Activated CD4-positive, alpha-beta T cell treated with anti-CD3 and anti-CD28 coated beads for 36 hours (primary cell): ENCODE measurements at regions not wholly inside any gene's neighbourhood (a gene's known extent, or its start where the extent isn't known, plus 50 kb on each side); places are given as distances from the start of the nearest gene placed in this dataset.
"Not testable (repeated sequence)": the region's sequence is repeated elsewhere in the genome, so short reads cannot be mapped to it uniquely, and the experiment has no call there.

Source experiments
- ATAC-seq: fragments of 200-7000 bp; cut with Tn5 transposase; one replicate; pipeline ENCODE4 v1.10.0; 2021; ENCODE audit warnings: mild to moderate bottlenecking, moderate library complexity
- CTCF ChIA-PET: fragments of 350-600 bp; sonication (Branson Sonifier 250); formaldehyde crosslinking; loops from one replicate; lab custom pipeline; 2021; ENCODE audit warnings: antibody characterized with exemption; lab: Charles Lee
- POLR2A ChIA-PET: fragments of 350-600 bp; sonication (Branson Sonifier 250); formaldehyde crosslinking; loops from one replicate; lab custom pipeline; 2021; ENCODE audit warnings: antibody characterized with exemption, inconsistent platforms; lab: Charles Lee
- DNase-seq: peaks from one replicate; pipeline ENCODE4 v3.0.0-alpha.2; 2020
- H3K27ac Mint-ChIP-seq: one replicate; pipeline ENCODE4 v1.8.0; 2021; ENCODE audit warnings: mixed read lengths
- H3K27me3 Mint-ChIP-seq: one replicate; pipeline ENCODE4 v1.8.0; 2021; ENCODE audit warnings: mixed read lengths
- H3K36me3 Mint-ChIP-seq: one replicate; pipeline ENCODE4 v1.8.0; 2021; ENCODE audit warnings: low read depth, mixed read lengths
- H3K4me1 Mint-ChIP-seq: one replicate; pipeline ENCODE4 v1.8.0; 2021; ENCODE audit warnings: mixed read lengths
- H3K4me3 Mint-ChIP-seq: one replicate; pipeline ENCODE4 v1.8.0; 2021; ENCODE audit warnings: mild to moderate bottlenecking, moderate library complexity, mixed read lengths
- H3K9me3 Mint-ChIP-seq: one replicate; pipeline ENCODE4 v1.8.0; 2021; ENCODE audit warnings: low read depth, mixed read lengths
- intact Hi-C, 2 experiments: fragments of 100-400 bp; cut with DNase I in 1 of 2; cut with micrococcal nuclease in 1 of 2; formaldehyde crosslinking; loops; one replicate each; pipeline versions ENCODE4 v1.14.2 to v1.15.1; 2022 to 2024; cut with DNase I, micrococcal nuclease

- no peaks in the 10 kb centered on the region for H3K27me3 Mint-ChIP-seq
- DNase-seq = no peak
- no peak for ATAC-seq
- no peaks in the 10 kb centered on the region for H3K36me3 Mint-ChIP-seq
- peaks cover 16% of the 10 kb centered on the region for H3K9me3 Mint-ChIP-seq
- H3K27ac Mint-ChIP-seq = no peak overlapping the region
- H3K4me3 Mint-ChIP-seq = no peak overlapping the region
- no peaks in the 10 kb centered on the region for H3K4me1 Mint-ChIP-seq
- intact Hi-C loops = no loop called here
- ChIA-PET POLR2A (no interaction called here), CTCF (no interaction called here)
Measured at GRCh38 chr19:23554548-23554947, 132.5 kb downstream of the ZNF675 start.

DNA sequence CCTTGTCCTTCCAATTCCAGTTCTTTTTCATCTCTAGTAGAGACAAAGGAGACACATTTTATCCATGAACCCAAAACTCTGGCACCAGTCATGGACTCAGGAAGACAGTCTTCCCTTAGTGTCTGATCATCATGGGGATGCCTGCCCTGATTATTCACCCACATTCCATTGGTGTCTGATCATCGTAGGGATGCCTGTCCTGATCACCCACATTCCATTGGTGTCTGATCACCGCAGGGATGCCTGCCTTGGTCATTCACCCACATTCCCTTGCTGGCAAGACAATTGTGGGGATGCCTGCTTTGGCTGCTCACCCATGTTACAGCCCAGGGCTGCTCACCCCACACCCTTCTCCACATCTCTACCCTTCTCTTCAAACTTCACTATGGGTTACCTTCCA, 136.9 kb downstream of the ZNF675 start:
- ATAC-seq, H3K4me3 Mint-ChIP-seq, CTCF ChIA-PET, DNase-seq, intact Hi-C loops, H3K36me3 Mint-ChIP-seq, H3K27ac Mint-ChIP-seq, H3K4me1 Mint-ChIP-seq, POLR2A ChIA-PET, H3K27me3 Mint-ChIP-seq: not testable (repeated sequence)
- H3K9me3 Mint-ChIP-seq = peaks cover 11% of the 10 kb centered on the region

DNA sequence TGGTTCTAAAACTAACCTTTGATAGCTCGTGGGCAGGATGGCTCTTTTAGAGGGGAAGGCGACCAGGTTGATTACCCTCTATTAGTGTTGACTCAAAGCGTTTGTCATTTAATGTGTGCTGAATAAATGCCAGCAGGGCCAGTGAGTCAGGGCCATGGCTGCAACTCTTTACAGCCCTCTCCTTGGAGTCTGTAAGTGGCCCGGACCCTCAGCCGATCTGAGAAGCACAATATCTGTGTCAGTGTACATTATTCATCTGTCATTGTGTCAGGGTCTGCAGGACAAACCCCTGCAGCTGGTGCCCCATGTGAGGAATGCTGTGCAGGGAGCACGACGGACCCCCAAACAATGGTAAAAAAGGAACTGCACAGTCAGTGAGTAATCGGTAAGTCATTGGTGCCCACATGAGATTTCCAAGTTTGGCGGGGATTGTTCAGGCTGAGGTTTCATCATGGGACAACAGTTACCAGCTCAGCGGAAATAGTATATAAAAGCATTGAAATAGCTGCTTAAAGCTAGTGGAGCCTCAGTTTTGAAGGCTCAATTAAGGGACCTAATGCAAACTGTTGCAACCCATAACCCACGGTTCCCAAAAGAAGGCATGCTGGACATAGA, 139.1 kb downstream of the ZNF675 start:
- H3K27ac Mint-ChIP-seq = no peak overlapping the region
- POLR2A ChIA-PET = no interaction called here
- H3K4me1 Mint-ChIP-seq = no peaks in the 10 kb centered on the region
- ATAC-seq (no peak), DNase-seq (no peak)
- no peaks in the 10 kb centered on the region for H3K36me3 Mint-ChIP-seq
- CTCF ChIA-PET = interaction anchor here (0.5 to 0.7 kb wide), 2 partner anchors 207 to 269 kb away, joined by 3 read pairs; no protein-coding TSS in a partner anchor
- intact Hi-C loops = no loop called here
- no peaks in the 10 kb centered on the region for H3K27me3 Mint-ChIP-seq
- no peak overlapping the region for H3K4me3 Mint-ChIP-seq
- peaks cover 11% of the 10 kb centered on the region for H3K9me3 Mint-ChIP-seq

DNA sequence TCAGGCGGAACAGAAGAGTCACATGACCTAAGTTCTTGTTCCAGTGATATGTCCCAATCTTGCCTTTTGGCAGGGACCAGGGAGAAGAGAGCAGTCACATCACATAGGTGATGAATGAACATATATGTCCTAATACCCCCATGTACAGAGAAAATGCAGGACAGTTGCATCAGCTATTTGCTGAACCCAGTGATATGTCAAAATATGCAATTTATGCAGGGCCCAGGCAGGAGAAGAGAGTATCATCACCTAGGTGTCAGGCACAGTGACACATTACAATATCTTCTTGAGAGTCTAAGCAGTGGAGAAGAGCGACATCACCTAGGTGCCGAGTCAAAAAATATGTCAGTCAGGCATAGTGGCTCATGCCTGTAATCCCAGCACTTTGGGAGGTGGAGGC, 139.9 kb downstream of the ZNF675 start:
- Mint-ChIP-seq H3K27me3 (no peaks in the 10 kb centered on the region), H3K9me3 (peaks cover 11% of the 10 kb centered on the region), H3K4me3 (no peak overlapping the region), H3K36me3 (no peaks in the 10 kb centered on the region), H3K27ac (no peak overlapping the region), H3K4me1 (no peaks in the 10 kb centered on the region)
- CTCF ChIA-PET = no interaction called here
- no peak for DNase-seq
- POLR2A ChIA-PET = no interaction called here
- no peak for ATAC-seq
- intact Hi-C loops = no loop called here

- ATAC-seq = no peak
- ChIA-PET POLR2A (no interaction called here), CTCF (no interaction called here)
- intact Hi-C loops = no loop called here
- no peaks in the 10 kb centered on the region for H3K27me3 Mint-ChIP-seq
- H3K36me3 Mint-ChIP-seq = no peaks in the 10 kb centered on the region
- no peaks in the 10 kb centered on the region for H3K4me1 Mint-ChIP-seq
- DNase-seq = no peak
- H3K9me3 Mint-ChIP-seq = peaks cover 5% of the 10 kb centered on the region
- no peak overlapping the region for H3K27ac Mint-ChIP-seq
- no peak overlapping the region for H3K4me3 Mint-ChIP-seq
Measured at GRCh38 chr19:23543351-23543750, 143.7 kb downstream of the ZNF675 start.

DNA sequence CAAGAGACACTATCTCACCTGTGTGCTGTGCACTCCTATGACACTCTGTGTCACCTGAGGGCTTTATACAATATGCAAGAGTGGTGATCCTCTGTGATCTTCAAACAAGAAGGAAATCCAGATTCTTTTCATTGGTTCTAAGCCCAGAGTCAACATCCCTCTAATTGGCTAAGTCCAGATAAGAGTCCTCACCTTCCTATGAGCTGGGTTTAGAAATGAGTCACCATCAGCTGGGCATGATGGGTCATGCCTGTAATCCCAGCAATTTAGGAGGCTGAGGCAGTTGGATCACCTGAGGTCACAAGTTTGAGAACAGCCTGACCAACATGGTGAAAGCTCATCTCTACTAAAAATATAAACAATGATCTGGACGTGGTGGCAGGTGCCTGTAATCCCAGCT, 144.4 kb downstream of the ZNF675 start:
- ATAC-seq = no peak
- no peak overlapping the region for H3K4me3 Mint-ChIP-seq
- H3K27me3 Mint-ChIP-seq = no peaks in the 10 kb centered on the region
- intact Hi-C loops = no loop called here
- CTCF ChIA-PET = interaction anchor here (0.6 kb wide), 1 partner anchor 295 kb away, joined by 3 read pairs; no protein-coding TSS in a partner anchor
- H3K4me1 Mint-ChIP-seq = no peaks in the 10 kb centered on the region
- H3K36me3 Mint-ChIP-seq = no peaks in the 10 kb centered on the region
- POLR2A ChIA-PET = no interaction called here
- no peak for DNase-seq
- H3K9me3 Mint-ChIP-seq = peaks cover 6% of the 10 kb centered on the region
- no peak overlapping the region for H3K27ac Mint-ChIP-seq

- Mint-ChIP-seq H3K9me3 (peaks cover 3% of the 10 kb centered on the region), H3K27ac (no peak overlapping the region), H3K4me1 (no peaks in the 10 kb centered on the region), H3K36me3 (no peaks in the 10 kb centered on the region), H3K27me3 (no peaks in the 10 kb centered on the region), H3K4me3 (no peak overlapping the region)
- intact Hi-C loops = no loop called here
- DNase-seq (no peak), ATAC-seq (no peak)
- ChIA-PET CTCF (no interaction called here), POLR2A (no interaction called here)
Measured at GRCh38 chr19:23541991-23542390, 145.0 kb downstream of the ZNF675 start.

DNA sequence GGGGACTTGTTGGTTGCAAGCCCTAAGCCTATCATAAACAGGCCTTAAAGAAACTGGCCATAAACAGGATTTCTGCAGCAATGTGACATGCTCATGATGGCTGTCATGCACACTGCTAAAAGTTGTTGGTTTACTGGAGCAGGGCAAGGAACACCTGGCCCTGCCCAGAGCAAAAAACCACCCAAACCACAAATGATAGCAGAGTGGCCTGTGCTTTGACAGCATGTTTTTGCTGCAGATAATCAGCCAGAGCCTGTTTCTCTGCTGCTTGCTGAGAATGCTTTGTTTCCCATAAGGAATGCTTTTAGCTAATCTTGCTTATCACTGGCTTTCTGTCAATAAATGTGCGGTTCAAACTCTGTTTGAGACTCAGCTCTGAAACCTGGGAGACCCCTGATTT, 144.9 kb upstream of the ZNF91 start:
- H3K27ac Mint-ChIP-seq, H3K36me3 Mint-ChIP-seq, H3K9me3 Mint-ChIP-seq, H3K4me1 Mint-ChIP-seq, POLR2A ChIA-PET, DNase-seq, H3K27me3 Mint-ChIP-seq, ATAC-seq, intact Hi-C loops, H3K4me3 Mint-ChIP-seq: not testable (repeated sequence)
- CTCF ChIA-PET = interaction anchor here (0.6 kb wide), 1 partner anchor 470 kb away, joined by 4 read pairs; no protein-coding TSS in a partner anchor

- ChIA-PET CTCF (interaction anchor here (0.7 kb wide), 1 partner anchor 125 kb away, joined by 3 read pairs; no protein-coding TSS in a partner anchor), POLR2A (no interaction called here)
- ATAC-seq (no peak), DNase-seq (no peak)
- H3K4me3 Mint-ChIP-seq = no peak overlapping the region
- intact Hi-C loops = no loop called here
- H3K9me3 Mint-ChIP-seq = peaks cover 5% of the 10 kb centered on the region
- no peaks in the 10 kb centered on the region for H3K36me3 Mint-ChIP-seq
- H3K27me3 Mint-ChIP-seq = no peaks in the 10 kb centered on the region
- H3K4me1 Mint-ChIP-seq = no peaks in the 10 kb centered on the region
- no peak overlapping the region for H3K27ac Mint-ChIP-seq
Measured at GRCh38 chr19:23539499-23539898, 144.2 kb upstream of the ZNF91 start.

DNA sequence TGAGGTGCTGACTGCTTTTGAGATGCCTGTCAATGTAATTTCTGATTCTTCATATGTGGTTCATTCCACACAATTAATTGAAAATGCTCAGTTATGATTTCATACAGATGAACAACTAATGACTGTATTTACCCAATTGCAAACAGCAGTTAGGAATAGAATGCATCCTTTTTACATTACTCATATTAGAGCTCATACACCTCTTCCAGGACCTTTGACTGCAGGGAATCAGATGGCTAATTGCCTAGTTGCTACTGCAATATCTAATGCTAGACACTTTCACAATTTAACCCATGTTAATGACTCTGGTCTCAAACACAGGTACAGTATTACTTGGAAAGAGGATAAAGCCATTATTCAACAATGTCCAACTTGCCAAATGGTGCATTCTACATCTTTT, 141.9 kb upstream of the ZNF91 start:
- H3K27me3 Mint-ChIP-seq, intact Hi-C loops, H3K4me3 Mint-ChIP-seq, H3K4me1 Mint-ChIP-seq, H3K36me3 Mint-ChIP-seq, H3K9me3 Mint-ChIP-seq, DNase-seq, ATAC-seq, H3K27ac Mint-ChIP-seq, CTCF ChIA-PET, POLR2A ChIA-PET: not testable (repeated sequence)

DNA sequence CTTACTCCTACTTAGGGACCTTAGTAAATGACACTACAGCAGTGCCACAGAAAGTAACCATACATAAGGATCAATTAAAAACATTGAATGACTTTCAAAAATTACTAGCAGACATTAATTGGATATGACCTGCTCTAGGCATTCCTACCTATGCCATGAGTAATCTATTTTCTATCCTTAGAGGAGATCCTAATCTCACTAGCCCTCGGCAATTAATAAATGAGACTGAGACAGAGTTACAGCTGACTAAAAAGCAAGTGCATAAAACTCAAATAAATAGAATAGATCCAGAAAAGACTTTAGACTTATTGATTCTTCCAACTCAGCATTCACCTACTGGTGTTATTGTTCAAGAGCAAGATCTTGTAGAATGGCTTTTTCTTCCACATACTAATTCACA, 141.1 kb upstream of the ZNF91 start:
- ATAC-seq, POLR2A ChIA-PET, DNase-seq, H3K4me1 Mint-ChIP-seq, CTCF ChIA-PET, H3K27ac Mint-ChIP-seq, H3K27me3 Mint-ChIP-seq, H3K4me3 Mint-ChIP-seq, H3K36me3 Mint-ChIP-seq, intact Hi-C loops: not testable (repeated sequence)
- H3K9me3 Mint-ChIP-seq = peaks cover 12% of the 10 kb centered on the region

DNA sequence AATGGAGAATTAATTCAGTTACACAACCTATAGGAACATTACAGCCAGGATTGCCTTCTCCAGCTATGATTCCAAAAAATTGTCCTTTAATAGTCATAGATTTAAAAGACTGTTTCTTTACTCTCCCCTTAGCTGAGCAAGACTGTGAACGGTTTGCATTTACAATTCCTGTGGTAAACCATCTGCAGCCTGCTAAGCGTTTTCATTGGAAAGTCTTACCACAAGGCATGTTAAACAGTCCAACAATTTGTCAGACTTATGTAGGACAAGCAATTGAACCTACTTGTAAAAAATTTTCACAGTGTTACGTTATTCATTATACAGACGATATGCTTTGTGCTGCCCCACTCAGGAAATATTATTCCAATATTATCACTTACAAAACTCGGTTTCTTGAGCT, 140.6 kb upstream of the ZNF91 start:
- H3K27ac Mint-ChIP-seq, H3K36me3 Mint-ChIP-seq, DNase-seq, POLR2A ChIA-PET, H3K4me1 Mint-ChIP-seq, ATAC-seq, CTCF ChIA-PET, intact Hi-C loops, H3K4me3 Mint-ChIP-seq, H3K27me3 Mint-ChIP-seq: not testable (repeated sequence)
- H3K9me3 Mint-ChIP-seq = peaks cover 13% of the 10 kb centered on the region
